ENCODE measurements at regions not wholly inside any gene's neighbourhood (a gene's known extent, or its start where the extent isn't known, plus 50 kb on each side); places are given as distances from the start of the nearest gene placed in this dataset.
"Not testable (repeated sequence)": the region's sequence is repeated elsewhere in the genome, so short reads cannot be mapped to it uniquely, and the experiment has no call there.

DNA sequence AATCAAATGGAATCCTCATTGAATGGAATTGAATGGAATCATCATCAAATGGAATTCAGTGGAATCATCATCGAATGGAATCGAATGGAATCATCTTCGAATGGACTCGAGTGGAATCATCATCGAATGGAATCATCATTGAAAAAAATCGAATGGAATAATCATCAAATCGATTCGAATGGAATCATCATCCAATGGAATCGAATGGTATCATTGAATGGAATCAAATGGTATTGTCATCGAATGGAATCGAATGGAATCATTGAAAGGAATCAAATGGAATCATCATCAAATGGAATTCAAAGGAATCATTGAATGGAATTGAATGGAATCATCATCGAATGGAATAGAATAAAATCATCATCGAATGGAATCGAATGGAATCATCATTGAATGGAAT, 619.3 kb downstream of the TP53TG3F start:
- Histone ChIP-seq H3K9ac (ENCODE audit: insufficient read depth in 1 of 2, low read length in 2 of 2) (no peak overlapping the region), H3K4me1 (ENCODE audit: control insufficient read depth in 5 of 5, insufficient read depth in 5 of 5, low read length in 5 of 5) (no peaks in the 10 kb centered on the region), H3K27me3 (ENCODE audit: control insufficient read depth in 3 of 3, insufficient read depth in 3 of 3, low read length in 2 of 3) (no peaks in the 10 kb centered on the region), H3K27ac (ENCODE audit: low read depth in 1 of 2, low read length in 1 of 2) (no peak overlapping the region), H3K9me3 (ENCODE audit: control insufficient read depth in 4 of 4, insufficient read depth in 3 of 4, low read length in 3 of 4) (peaks cover 0 to 47% (median 17%) of the 10 kb centered on the region in 4 donors), H3K4me3 (no peak overlapping the region), H3K36me3 (ENCODE audit: control insufficient read depth in 4 of 4, insufficient read depth in 4 of 4, low read length in 4 of 4) (no peaks in the 10 kb centered on the region)
- DNase-seq = no peak
- TF ChIP-seq, protein P1, sequence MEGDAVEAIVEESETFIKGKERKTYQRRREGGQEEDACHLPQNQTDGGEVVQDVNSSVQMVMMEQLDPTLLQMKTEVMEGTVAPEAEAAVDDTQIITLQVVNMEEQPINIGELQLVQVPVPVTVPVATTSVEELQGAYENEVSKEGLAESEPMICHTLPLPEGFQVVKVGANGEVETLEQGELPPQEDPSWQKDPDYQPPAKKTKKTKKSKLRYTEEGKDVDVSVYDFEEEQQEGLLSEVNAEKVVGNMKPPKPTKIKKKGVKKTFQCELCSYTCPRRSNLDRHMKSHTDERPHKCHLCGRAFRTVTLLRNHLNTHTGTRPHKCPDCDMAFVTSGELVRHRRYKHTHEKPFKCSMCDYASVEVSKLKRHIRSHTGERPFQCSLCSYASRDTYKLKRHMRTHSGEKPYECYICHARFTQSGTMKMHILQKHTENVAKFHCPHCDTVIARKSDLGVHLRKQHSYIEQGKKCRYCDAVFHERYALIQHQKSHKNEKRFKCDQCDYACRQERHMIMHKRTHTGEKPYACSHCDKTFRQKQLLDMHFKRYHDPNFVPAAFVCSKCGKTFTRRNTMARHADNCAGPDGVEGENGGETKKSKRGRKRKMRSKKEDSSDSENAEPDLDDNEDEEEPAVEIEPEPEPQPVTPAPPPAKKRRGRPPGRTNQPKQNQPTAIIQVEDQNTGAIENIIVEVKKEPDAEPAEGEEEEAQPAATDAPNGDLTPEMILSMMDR (IDR thresholded peaks at IDR 0.05; ENCODE audit: control extremely low read depth, extremely low read depth) = no peak
- WGBS, 2 donors = 79 to 83% methylated on average over 14 of the region's 14 CpGs
- no peak for ATAC-seq (ENCODE audit: insufficient read depth, low FRiP score)

DNA sequence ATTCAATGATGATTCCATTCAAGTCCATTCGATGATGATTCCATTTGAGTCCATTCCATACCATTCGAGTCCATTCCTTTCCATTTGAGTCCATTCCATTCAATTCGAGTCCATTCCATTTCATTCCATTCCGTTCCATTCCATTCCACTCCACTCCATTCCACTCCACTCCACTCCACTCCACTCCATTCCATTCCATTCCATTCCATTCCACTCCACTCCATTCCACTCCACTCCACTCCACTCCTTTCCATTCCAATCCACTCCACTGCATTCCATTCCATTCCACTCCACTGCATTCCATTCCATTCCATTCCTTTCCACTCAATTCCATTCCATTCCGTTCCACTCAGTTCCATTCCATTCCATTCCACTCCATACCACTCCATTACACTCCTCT, 625.6 kb downstream of the TP53TG3F start:
- not testable (repeated sequence) for DNase-seq, H3K4me3 ChIP-seq
- 63 to 65% methylated on average over 5 of the region's 5 CpGs for WGBS, 2 donors

DNA sequence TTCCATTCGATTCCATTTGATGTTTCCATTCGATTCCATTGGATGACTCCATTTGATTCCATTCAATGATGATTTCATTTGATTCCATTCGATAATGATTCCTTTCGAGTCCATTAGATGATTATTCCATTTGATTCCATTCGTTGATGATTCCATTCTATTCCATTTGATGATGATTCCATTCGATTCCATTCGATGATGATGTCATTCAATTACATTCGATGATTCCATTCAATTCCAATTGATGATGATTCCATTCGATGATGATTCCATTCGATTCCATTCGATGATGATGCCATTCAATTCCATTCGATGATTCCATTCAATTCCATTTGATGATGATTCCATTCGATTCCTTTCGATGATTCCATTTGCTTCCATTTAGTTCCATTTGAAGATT, 635.6 kb downstream of the TP53TG3F start:
- ATAC-seq (ENCODE audit: insufficient read depth, low FRiP score); H3K36me3 ChIP-seq (ENCODE audit: control insufficient read depth in 4 of 4, insufficient read depth in 4 of 4, low read length in 4 of 4); H3K27me3 ChIP-seq (ENCODE audit: control insufficient read depth in 3 of 3, insufficient read depth in 3 of 3, low read length in 2 of 3); H3K4me1 ChIP-seq (ENCODE audit: control insufficient read depth in 5 of 5, insufficient read depth in 5 of 5, low read length in 5 of 5); H3K9ac ChIP-seq (ENCODE audit: insufficient read depth in 1 of 2, low read length in 2 of 2); DNase-seq; H3K27ac ChIP-seq (ENCODE audit: low read depth in 1 of 2, low read length in 1 of 2); H3K4me3 ChIP-seq: not testable (repeated sequence)
- peaks cover 16 to 57% (median 25%) of the 10 kb centered on the region in 4 donors for H3K9me3 ChIP-seq (ENCODE audit: control insufficient read depth in 4 of 4, insufficient read depth in 3 of 4, low read length in 3 of 4)
- WGBS, 2 donors = 87% methylated on average over 14 of the region's 14 CpGs

More for the DNA sequence above, 625.6 kb downstream of the TP53TG3F start:
- peaks cover 4 to 55% (median 21%) of the 10 kb centered on the region in 4 donors for H3K9me3 ChIP-seq (ENCODE audit: control insufficient read depth in 4 of 4, insufficient read depth in 3 of 4, low read length in 3 of 4)
- not testable (repeated sequence) for H3K9ac ChIP-seq (ENCODE audit: insufficient read depth in 1 of 2, low read length in 2 of 2); H3K4me1 ChIP-seq (ENCODE audit: control insufficient read depth in 5 of 5, insufficient read depth in 5 of 5, low read length in 5 of 5); H3K27ac ChIP-seq (ENCODE audit: low read depth in 1 of 2, low read length in 1 of 2); ATAC-seq (ENCODE audit: insufficient read depth, low FRiP score); H3K27me3 ChIP-seq (ENCODE audit: control insufficient read depth in 3 of 3, insufficient read depth in 3 of 3, low read length in 2 of 3); H3K36me3 ChIP-seq (ENCODE audit: control insufficient read depth in 4 of 4, insufficient read depth in 4 of 4, low read length in 4 of 4)

DNA sequence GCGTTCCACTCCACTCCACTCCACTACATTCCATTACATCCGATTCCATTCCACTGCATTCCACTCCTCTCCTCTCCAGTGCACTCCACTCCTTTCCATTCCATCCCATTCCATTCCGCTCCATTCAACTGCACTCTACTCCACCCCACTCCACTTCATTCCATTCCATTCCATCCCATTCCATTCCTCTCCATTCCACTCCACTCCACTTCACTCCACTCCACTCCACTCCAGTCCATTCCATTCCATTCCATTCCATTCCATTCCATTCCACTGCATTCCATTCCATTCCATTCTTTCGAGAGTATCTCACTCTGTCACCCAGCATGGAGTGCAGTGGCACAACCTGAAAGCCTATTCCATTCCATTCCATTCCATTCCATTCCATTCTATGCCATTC, 637.5 kb downstream of the TP53TG3F start:
- DNase-seq; H3K27ac ChIP-seq (ENCODE audit: low read depth in 1 of 2, low read length in 1 of 2); H3K27me3 ChIP-seq (ENCODE audit: control insufficient read depth in 3 of 3, insufficient read depth in 3 of 3, low read length in 2 of 3); H3K36me3 ChIP-seq (ENCODE audit: control insufficient read depth in 4 of 4, insufficient read depth in 4 of 4, low read length in 4 of 4); ATAC-seq (ENCODE audit: insufficient read depth, low FRiP score); H3K4me3 ChIP-seq; H3K9ac ChIP-seq (ENCODE audit: insufficient read depth in 1 of 2, low read length in 2 of 2); H3K4me1 ChIP-seq (ENCODE audit: control insufficient read depth in 5 of 5, insufficient read depth in 5 of 5, low read length in 5 of 5): not testable (repeated sequence)
- 78 to 82% methylated on average over 4 of the region's 4 CpGs for whole genome bisulfite sequencing, 2 donors
- H3K9me3 ChIP-seq (ENCODE audit: control insufficient read depth in 4 of 4, insufficient read depth in 3 of 4, low read length in 3 of 4) = peaks cover 13 to 44% (median 22%) of the 10 kb centered on the region in 4 donors

DNA sequence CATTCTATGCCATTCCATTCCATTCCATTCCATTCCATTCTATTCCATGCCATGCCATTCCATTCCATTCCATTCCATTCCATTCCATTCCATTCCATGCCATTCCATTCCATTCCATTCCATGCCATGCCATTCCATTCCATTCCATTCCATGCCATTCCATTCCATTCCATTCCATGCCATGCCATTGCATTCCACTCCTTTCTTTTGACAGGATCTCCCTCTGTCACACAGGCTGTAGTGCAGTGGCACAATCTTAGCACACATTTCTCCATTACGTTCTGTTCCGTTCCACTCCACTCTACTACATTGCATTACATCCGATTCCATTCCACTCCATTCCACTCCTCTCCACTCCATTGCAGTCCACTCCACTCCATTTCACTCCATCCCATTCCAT, 637.9 kb downstream of the TP53TG3F start:
- peaks cover 12 to 43% (median 22%) of the 10 kb centered on the region in 4 donors for H3K9me3 ChIP-seq (ENCODE audit: control insufficient read depth in 4 of 4, insufficient read depth in 3 of 4, low read length in 3 of 4)
- not testable (repeated sequence) for H3K4me3 ChIP-seq; H3K9ac ChIP-seq (ENCODE audit: insufficient read depth in 1 of 2, low read length in 2 of 2); H3K27me3 ChIP-seq (ENCODE audit: control insufficient read depth in 3 of 3, insufficient read depth in 3 of 3, low read length in 2 of 3); H3K36me3 ChIP-seq (ENCODE audit: control insufficient read depth in 4 of 4, insufficient read depth in 4 of 4, low read length in 4 of 4); H3K4me1 ChIP-seq (ENCODE audit: control insufficient read depth in 5 of 5, insufficient read depth in 5 of 5, low read length in 5 of 5); DNase-seq; H3K27ac ChIP-seq (ENCODE audit: low read depth in 1 of 2, low read length in 1 of 2); ATAC-seq (ENCODE audit: insufficient read depth, low FRiP score)
- WGBS, 2 donors = 81 to 82% methylated on average over 3 of the region's 3 CpGs

DNA sequence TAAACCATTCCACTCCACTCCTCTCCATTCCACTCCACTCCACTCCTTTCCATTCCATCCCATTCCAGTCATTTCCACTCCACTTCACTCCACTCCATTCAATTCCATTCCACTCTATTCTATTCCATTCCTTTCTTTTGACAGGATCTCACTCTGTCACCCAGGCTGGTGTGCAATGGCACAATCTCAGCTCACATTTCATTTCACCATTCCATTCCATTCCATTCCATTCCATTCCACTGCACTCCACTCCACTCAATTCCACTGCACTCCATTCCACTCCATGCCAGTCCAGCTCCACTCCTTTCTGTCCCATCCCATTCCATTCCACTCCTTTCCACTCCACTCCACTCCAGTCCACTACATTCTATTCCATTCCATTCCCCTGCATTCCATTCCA, 638.6 kb downstream of the TP53TG3F start:
- H3K9me3 ChIP-seq (ENCODE audit: control insufficient read depth in 4 of 4, insufficient read depth in 3 of 4, low read length in 3 of 4) = peaks cover 8 to 43% (median 19%) of the 10 kb centered on the region in 4 donors
- not testable (repeated sequence) for ATAC-seq (ENCODE audit: insufficient read depth, low FRiP score); DNase-seq; H3K27ac ChIP-seq (ENCODE audit: low read depth in 1 of 2, low read length in 1 of 2); H3K36me3 ChIP-seq (ENCODE audit: control insufficient read depth in 4 of 4, insufficient read depth in 4 of 4, low read length in 4 of 4); H3K4me3 ChIP-seq; H3K27me3 ChIP-seq (ENCODE audit: control insufficient read depth in 3 of 3, insufficient read depth in 3 of 3, low read length in 2 of 3); H3K9ac ChIP-seq (ENCODE audit: insufficient read depth in 1 of 2, low read length in 2 of 2); H3K4me1 ChIP-seq (ENCODE audit: control insufficient read depth in 5 of 5, insufficient read depth in 5 of 5, low read length in 5 of 5)

DNA sequence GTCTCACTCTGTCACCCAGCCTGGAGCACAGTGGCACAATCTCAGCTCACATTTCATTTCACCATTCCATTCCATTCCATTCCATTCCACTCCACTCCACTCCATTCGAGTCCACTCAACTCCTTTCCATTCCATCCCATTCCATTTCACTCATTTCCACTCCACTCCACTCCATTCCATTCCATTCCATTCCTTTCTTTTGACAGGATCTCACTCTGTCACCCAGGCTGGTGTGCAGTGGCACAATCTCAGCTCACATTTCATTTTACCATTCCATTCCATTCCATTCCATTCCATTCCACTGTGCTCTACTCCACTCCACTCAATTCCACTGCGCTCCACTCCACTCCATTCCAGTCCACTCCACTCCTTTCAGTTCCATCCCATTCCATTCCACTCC, 639.6 kb downstream of the TP53TG3F start:
- H3K9me3 ChIP-seq (ENCODE audit: control insufficient read depth in 4 of 4, insufficient read depth in 3 of 4, low read length in 3 of 4) = peaks cover 4 to 43% (median 19%) of the 10 kb centered on the region in 4 donors
- H3K36me3 ChIP-seq (ENCODE audit: control insufficient read depth in 4 of 4, insufficient read depth in 4 of 4, low read length in 4 of 4) = not testable (repeated sequence)

More for the DNA sequence above, 639.6 kb downstream of the TP53TG3F start:
- H3K27ac ChIP-seq (ENCODE audit: low read depth in 1 of 2, low read length in 1 of 2); H3K4me1 ChIP-seq (ENCODE audit: control insufficient read depth in 5 of 5, insufficient read depth in 5 of 5, low read length in 5 of 5); DNase-seq; H3K27me3 ChIP-seq (ENCODE audit: control insufficient read depth in 3 of 3, insufficient read depth in 3 of 3, low read length in 2 of 3); ATAC-seq (ENCODE audit: insufficient read depth, low FRiP score); H3K4me3 ChIP-seq; H3K9ac ChIP-seq (ENCODE audit: insufficient read depth in 1 of 2, low read length in 2 of 2): not testable (repeated sequence)
- WGBS, 2 donors = 41 to 44% methylated on average over 2 of the region's 2 CpGs

Measured in lung (tissue), 11 donors.